PFSK-1 (cell line): ENCODE measurements at regions not wholly inside any gene's neighbourhood (a gene's known extent, or its start where the extent isn't known, plus 50 kb on each side); places are given as distances from the start of the nearest gene placed in this dataset.

Source experiments
- POLR2AphosphoS5 ChIP-seq: IDR thresholded peaks from 2 replicates; pipeline ENCODE4 v1.6.1; 2012; ENCODE audit warnings: low read depth, mild to moderate bottlenecking, control low read depth, low read length, moderate library complexity
- REST ChIP-seq, 2 experiments: IDR thresholded peaks; 2 replicates each; pipeline versions ENCODE4 v1.6.1 to v1.8.0; 2011 to 2012; ENCODE audit warnings: low read depth in 2 of 2, low read length in 2 of 2, control low read depth in 1 of 2, inconsistent platforms in 1 of 2, mild to moderate bottlenecking in 1 of 2, moderate library complexity in 1 of 2; ENCODE audit not compliant: insufficient read depth in 1 of 2
- SIN3A ChIP-seq: IDR thresholded peaks from 2 replicates; pipeline ENCODE4 v1.6.1; 2012; ENCODE audit warnings: mild to moderate bottlenecking, low read length, moderate library complexity, borderline replicate concordance; ENCODE audit not compliant: insufficient read depth
- TAF1 ChIP-seq: IDR thresholded peaks from 2 replicates; pipeline ENCODE4 v1.6.1; 2012; ENCODE audit warnings: low read length, control low read depth, borderline replicate concordance; ENCODE audit not compliant: insufficient read depth

GRCh38 chr5:89580976-89581375, 698.0 kb upstream of the MEF2C start:
- TF ChIP-seq TAF1, result no peak
- TF ChIP-seq POLR2AphosphoS5, result no peak
- TF ChIP-seq REST (IDR thresholded peaks at IDR 0.05; ENCODE audit: insufficient read depth in 1 of 2, low read depth in 2 of 2, low read length in 2 of 2), result no peak
- TF ChIP-seq SIN3A, result no peak
